GM12891 (cell line): ENCODE measurements at regions not wholly inside any gene's neighbourhood (a gene's known extent, or its start where the extent isn't known, plus 50 kb on each side); places are given as distances from the start of the nearest gene placed in this dataset.

ENCODE experiments used
- DNase-seq: peaks from one replicate; pipeline ENCODE4 v3.0.0; 2011; ENCODE audit warnings: low spot score; ENCODE audit not compliant: insufficient read length
- FAIRE-seq: peaks from 2 replicates; lab custom pipeline; 2011; peaks lifted over from hg19 to GRCh38; lab: Jason Lieb, UNC
- PAX5 ChIP-seq: IDR thresholded peaks from 2 replicates; pipeline ENCODE4 v1.6.1; 2011; ENCODE audit warnings: low read length, moderate library complexity, mild to moderate bottlenecking; ENCODE audit not compliant: insufficient read depth, severe bottlenecking
- POLR2A ChIP-seq: IDR thresholded peaks from 2 replicates; pipeline ENCODE4 v1.6.1; 2011; ENCODE audit warnings: low read depth, low read length, control low read depth
- POLR2AphosphoS5 ChIP-seq: IDR thresholded peaks from 2 replicates; pipeline ENCODE4 v1.6.1; 2011; ENCODE audit warnings: low read depth, low read length, control low read depth
- POU2F2 ChIP-seq: IDR thresholded peaks from 2 replicates; pipeline ENCODE4 v1.6.1; 2011; ENCODE audit warnings: low read depth, mild to moderate bottlenecking, control low read depth, low read length, moderate library complexity
- SPI1 ChIP-seq: IDR thresholded peaks from 2 replicates; pipeline ENCODE4 v1.6.1; 2011; ENCODE audit warnings: low read depth, low read length, control low read depth
- TAF1 ChIP-seq: IDR thresholded peaks from 2 replicates; pipeline ENCODE4 v1.6.1; 2011; ENCODE audit warnings: low read depth, low read length, control low read depth

- DNase-seq: no peak
- FAIRE-seq: no peak
Observed at GRCh38 chr9:85430659-85431338, 311.0 kb downstream of the AGTPBP1 start.

GRCh38 chr9:85428230-85428629 is 313.5 kb downstream of the AGTPBP1 start:
- no peak for DNase-seq

More at GRCh38 chr9:85430659-85431338, 311.0 kb downstream of the AGTPBP1 start:
- TF ChIP-seq SPI1 (no peak), POU2F2 (no peak)

GRCh38 chr9:85427772-85428171 is 314.0 kb downstream of the AGTPBP1 start:
- TF ChIP-seq POLR2AphosphoS5: no peak
- TF ChIP-seq POU2F2: no peak
- no peak for TF ChIP-seq PAX5
- TF ChIP-seq POLR2A: no peak
- no peak for TF ChIP-seq SPI1
- no peak for TF ChIP-seq TAF1
- FAIRE-seq (no peak), DNase-seq (no peak)

More at GRCh38 chr9:85428230-85428629, 313.5 kb downstream of the AGTPBP1 start:
- no peak for FAIRE-seq
- TF ChIP-seq POU2F2 (no peak), SPI1 (no peak), TAF1 (no peak), POLR2AphosphoS5 (no peak), PAX5 (no peak), POLR2A (no peak)

GRCh38 chr9:85425153-85425611 is 316.6 kb downstream of the AGTPBP1 start:
- peak; percentile 41 for DNase-seq
- FAIRE-seq: peak; percentile 5

GRCh38 chr9:85423422-85423821 is 318.3 kb downstream of the AGTPBP1 start:
- TF ChIP-seq POLR2A (no peak), POU2F2 (no peak)
- FAIRE-seq (no peak), DNase-seq (no peak)

More at GRCh38 chr9:85425153-85425611, 316.6 kb downstream of the AGTPBP1 start:
- TF ChIP-seq POU2F2 (no peak), PAX5 (no peak), POLR2A (no peak), TAF1 (no peak), POLR2AphosphoS5 (no peak), SPI1 (no peak)

GRCh38 chr9:85421641-85422040 is 320.1 kb downstream of the AGTPBP1 start:
- no peak for FAIRE-seq
- DNase-seq: no peak
- no peak for TF ChIP-seq POLR2A
- no peak for TF ChIP-seq PAX5
- no peak for TF ChIP-seq POLR2AphosphoS5
- TF ChIP-seq TAF1: no peak
- no peak for TF ChIP-seq POU2F2
- TF ChIP-seq SPI1: no peak

- no peak for DNase-seq
- TF ChIP-seq PAX5 (no peak), POLR2A (no peak), POU2F2 (no peak)
- FAIRE-seq: no peak
Observed at GRCh38 chr9:85420750-85421149, 321.0 kb downstream of the AGTPBP1 start.

- no peak for DNase-seq
- TF ChIP-seq TAF1: no peak
- no peak for TF ChIP-seq PAX5
- no peak for TF ChIP-seq POLR2A
- TF ChIP-seq POLR2AphosphoS5: no peak
- no peak for TF ChIP-seq POU2F2
- no peak for FAIRE-seq
Observed at GRCh38 chr9:85417674-85418073, 324.1 kb downstream of the AGTPBP1 start.

- no peak for TF ChIP-seq SPI1
- no peak for TF ChIP-seq POLR2AphosphoS5
- FAIRE-seq: no peak
Observed at GRCh38 chr9:85416715-85417114, 325.0 kb downstream of the AGTPBP1 start.

GRCh38 chr9:85414390-85414789 is 327.4 kb downstream of the AGTPBP1 start:
- no peak for FAIRE-seq
- no peak for DNase-seq
- TF ChIP-seq PAX5: no peak
- TF ChIP-seq POLR2A: no peak
- TF ChIP-seq POLR2AphosphoS5: no peak
- no peak for TF ChIP-seq POU2F2
- TF ChIP-seq TAF1: no peak
- no peak for TF ChIP-seq SPI1

More at GRCh38 chr9:85416715-85417114, 325.0 kb downstream of the AGTPBP1 start:
- no peak for DNase-seq

GRCh38 chr9:85408494-85408893 is 333.3 kb downstream of the AGTPBP1 start:
- no peak for FAIRE-seq
- DNase-seq: no peak
- TF ChIP-seq SPI1 (no peak), TAF1 (no peak), POLR2AphosphoS5 (no peak), PAX5 (no peak), POU2F2 (no peak), POLR2A (no peak)
